AG08396 (cell line): ENCODE measurements at regions not wholly inside any gene's neighbourhood (a gene's known extent, or its start where the extent isn't known, plus 50 kb on each side); places are given as distances from the start of the nearest gene placed in this dataset.

Experiments used
- DNase-seq: peaks from one replicate; pipeline ENCODE4 v3.0.0; 2012; ENCODE audit warnings: low spot score, mixed read lengths

- no peak for DNase-seq
These were observed 543.0 kb upstream of the KCNMB2 start for GRCh38 chr3:177992993-177993970.

GRCh38 chr3:177994976-177995375 is 541.3 kb upstream of the KCNMB2 start:
- DNase-seq, result no peak

GRCh38 chr3:177995381-177996085 is 540.7 kb upstream of the KCNMB2 start:
- DNase-seq, result no peak

- no peak for DNase-seq
These were observed 534.5 kb upstream of the KCNMB2 start for GRCh38 chr3:178001670-178002101.

GRCh38 chr3:178002113-178002512 is 534.1 kb upstream of the KCNMB2 start:
- no peak for DNase-seq

GRCh38 chr3:178003756-178004155 is 532.5 kb upstream of the KCNMB2 start:
- DNase-seq, result no peak

- DNase-seq, result no peak
These were observed 530.3 kb upstream of the KCNMB2 start for GRCh38 chr3:178005961-178006360.

- no peak for DNase-seq
These were observed 525.9 kb upstream of the KCNMB2 start for GRCh38 chr3:178010306-178010705.

- no peak for DNase-seq
These were observed 516.6 kb upstream of the KCNMB2 start for GRCh38 chr3:178019645-178020044.

- DNase-seq, result peak; percentile 6
These were observed 513.6 kb upstream of the KCNMB2 start for GRCh38 chr3:178022599-178022998.

GRCh38 chr3:178028933-178029332 is 507.3 kb upstream of the KCNMB2 start:
- no peak for DNase-seq

GRCh38 chr3:178036451-178037144 is 499.6 kb upstream of the KCNMB2 start:
- peak; percentile 19 for DNase-seq

GRCh38 chr3:178041931-178042330 is 494.3 kb upstream of the KCNMB2 start:
- no peak for DNase-seq

GRCh38 chr3:178042376-178042775 is 493.9 kb upstream of the KCNMB2 start:
- no peak for DNase-seq

GRCh38 chr3:178043084-178043483 is 493.2 kb upstream of the KCNMB2 start:
- DNase-seq, result no peak

GRCh38 chr3:178044320-178044719 is 491.9 kb upstream of the KCNMB2 start:
- no peak for DNase-seq

- no peak for DNase-seq
These were observed 488.7 kb upstream of the KCNMB2 start for GRCh38 chr3:178047496-178047895.

GRCh38 chr3:178048768-178049167 is 487.5 kb upstream of the KCNMB2 start:
- DNase-seq, result no peak

GRCh38 chr3:178054471-178054870 is 481.8 kb upstream of the KCNMB2 start:
- no peak for DNase-seq

- no peak for DNase-seq
These were observed 480.3 kb upstream of the KCNMB2 start for GRCh38 chr3:178055939-178056338.

GRCh38 chr3:178056868-178057267 is 479.4 kb upstream of the KCNMB2 start:
- no peak for DNase-seq

GRCh38 chr3:178058629-178059028 is 477.6 kb upstream of the KCNMB2 start:
- DNase-seq, result no peak
